Stimulated activated CD4-positive, alpha-beta T cell treated with anti-CD3 and anti-CD28 coated beads, Interleukin-4, amount 100 ng/mL, for 24 hours (primary cell): ENCODE measurements at regions not wholly inside any gene's neighbourhood (a gene's known extent, or its start where the extent isn't known, plus 50 kb on each side); places are given as distances from the start of the nearest gene placed in this dataset.
"Not testable (repeated sequence)": the region's sequence is repeated elsewhere in the genome, so short reads cannot be mapped to it uniquely, and the experiment has no call there.

Source experiments
- DNase-seq: peaks from one replicate; pipeline ENCODE4 v3.0.0-alpha.2; 2020

DNA sequence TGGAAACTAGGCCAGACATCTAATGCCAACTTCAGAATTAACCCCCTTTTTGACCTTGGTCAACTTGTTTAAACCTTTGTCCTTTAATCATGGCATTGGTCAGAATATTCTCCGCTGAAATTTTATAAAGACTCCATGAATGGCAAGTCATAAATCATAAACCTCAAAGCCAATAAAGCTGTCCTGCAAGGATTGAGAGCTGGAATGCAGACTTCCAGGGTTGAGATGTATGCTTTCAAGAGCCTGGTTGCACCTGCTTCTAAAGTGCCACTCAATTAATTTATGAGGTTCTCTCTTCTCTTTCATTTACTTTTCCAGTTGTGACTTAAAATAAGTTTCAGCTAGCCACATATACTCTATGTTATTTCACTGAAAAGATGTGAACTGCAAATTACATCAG, 136.2 kb upstream of the HCCS start:
- DNase-seq, result no peak

DNA sequence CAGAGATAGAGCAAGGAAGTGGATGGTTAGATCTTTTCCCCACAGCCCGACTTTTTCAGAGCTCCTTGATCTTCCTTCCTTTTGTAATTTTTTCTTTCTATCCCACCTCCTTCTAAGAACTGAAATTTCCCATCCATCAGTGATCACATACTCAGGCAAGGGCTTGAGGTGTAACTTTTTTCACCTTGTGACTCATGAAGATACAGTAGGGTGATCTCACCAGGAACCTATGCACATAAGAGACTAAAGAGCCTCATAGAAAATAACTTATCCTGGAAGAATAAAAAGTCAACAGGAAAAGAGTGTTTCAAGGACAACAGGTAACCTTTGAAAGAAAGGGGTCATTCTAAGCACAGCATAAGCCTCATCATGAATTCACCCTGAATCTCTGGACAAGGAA, 131.2 kb upstream of the HCCS start:
- DNase-seq, result no peak

DNA sequence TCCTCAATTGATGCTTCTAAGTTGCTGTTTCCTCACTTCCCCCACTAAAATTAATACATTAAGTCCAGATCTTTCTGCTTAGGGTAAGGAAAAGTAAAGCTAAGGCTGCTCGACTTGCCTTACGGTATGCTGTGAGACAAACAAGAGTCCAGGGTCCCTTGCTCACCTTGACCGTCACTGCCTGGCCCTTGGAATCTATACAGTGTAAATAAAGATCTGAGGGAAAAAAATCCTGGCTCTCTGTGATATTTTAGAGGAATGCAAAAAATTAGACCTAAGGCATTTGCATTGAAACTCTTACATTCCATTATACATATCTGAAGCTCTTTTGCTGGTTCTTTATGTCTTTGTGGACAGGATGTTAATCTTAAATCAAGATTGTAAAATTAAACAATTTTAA, 129.6 kb upstream of the HCCS start:
- no peak for DNase-seq

DNA sequence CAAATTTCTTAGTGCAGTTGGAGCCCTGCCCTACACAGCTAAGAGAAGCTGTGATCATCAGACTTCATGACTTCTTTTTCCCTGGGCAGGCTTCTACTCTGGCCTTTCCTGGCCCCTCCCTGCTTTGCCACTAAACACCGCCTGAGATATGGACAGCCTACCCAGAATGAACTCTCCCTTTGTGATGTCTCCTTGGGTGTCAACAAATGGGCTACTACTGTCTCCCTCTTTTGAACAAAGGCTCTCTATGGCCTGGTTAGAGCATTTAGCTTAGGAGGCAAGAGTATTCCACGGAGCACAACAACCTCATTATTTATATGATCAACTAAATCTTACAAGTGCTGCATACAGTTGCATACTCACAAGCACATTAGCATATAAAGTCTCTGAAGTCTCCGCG, 127.6 kb upstream of the HCCS start:
- DNase-seq, result no peak

DNA sequence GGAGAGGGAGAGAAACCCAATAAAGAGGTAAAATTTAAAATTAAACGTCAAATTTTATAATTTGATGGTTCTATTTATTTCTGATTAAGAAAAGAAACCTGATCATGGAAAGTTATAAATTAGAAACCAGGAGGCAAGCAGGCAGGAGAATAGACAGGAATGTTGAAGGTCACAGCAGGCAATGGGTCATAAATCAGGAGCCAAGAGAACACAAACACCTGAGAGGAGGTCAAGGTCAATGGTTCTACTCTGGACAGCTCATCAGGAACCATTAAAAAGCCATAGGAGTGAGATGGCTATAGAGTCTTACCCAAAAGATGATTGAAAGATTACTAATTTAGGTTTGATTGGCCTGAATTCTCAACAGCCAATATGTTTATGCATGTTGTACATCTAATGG, 126.9 kb upstream of the HCCS start:
- no peak for DNase-seq

DNA sequence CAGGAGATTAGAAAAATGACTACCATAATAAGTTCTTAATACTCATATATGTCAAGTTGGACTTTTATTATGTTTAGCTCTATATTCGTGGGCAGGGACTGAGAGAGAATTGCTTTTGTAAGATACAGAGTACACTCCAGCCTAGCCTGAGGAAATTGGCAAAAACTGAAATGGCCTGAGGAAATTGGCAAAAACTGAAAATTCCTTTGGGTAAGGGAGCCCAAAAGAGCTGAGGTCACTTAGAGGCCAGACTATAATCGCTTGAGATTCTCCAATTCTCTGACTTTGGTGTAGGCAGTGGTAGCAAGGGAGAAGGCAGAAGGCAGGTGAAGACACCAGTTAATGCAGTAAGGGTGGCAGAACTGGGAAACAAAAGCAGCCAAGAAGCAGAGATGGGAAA, 124.5 kb upstream of the HCCS start:
- DNase-seq, result no peak

DNA sequence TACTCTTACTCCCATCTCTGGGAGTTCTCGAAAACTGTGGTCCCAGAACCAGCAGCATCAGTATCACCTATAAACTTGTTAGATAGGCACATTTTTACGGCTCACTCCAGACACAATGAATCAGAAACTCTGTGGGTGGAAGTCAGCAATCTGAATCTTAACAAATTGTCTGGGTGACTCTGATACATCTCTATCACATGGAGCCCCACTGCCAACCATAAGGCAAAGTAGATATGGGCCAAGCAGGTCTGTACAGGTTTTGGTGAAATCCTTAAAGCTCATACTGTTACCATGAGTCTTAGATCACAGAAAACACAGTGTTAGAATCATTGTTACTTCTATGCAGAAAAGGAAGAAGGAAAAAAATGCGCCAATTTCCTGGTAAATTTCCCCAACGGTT, 122.5 kb upstream of the HCCS start:
- DNase-seq, result no peak

DNA sequence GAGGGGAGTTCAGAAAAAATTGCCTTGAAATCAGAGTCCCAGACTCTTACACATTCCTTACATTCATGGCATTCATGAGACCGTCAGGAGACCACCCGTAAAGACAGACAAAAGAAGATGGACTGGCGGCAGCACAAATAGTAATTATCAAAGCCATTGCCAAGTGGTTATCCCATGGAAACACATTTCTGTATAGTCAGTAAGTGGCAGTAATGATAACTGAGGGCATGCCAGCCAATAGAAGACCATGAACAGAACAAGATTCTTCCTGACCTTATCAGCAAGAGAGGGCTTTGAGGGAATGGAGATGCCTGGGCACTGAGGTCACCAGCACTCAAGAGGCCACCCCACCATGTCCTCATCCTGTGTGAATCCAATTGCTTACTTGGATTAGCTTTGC, 121.7 kb upstream of the HCCS start:
- DNase-seq, result no peak

DNA sequence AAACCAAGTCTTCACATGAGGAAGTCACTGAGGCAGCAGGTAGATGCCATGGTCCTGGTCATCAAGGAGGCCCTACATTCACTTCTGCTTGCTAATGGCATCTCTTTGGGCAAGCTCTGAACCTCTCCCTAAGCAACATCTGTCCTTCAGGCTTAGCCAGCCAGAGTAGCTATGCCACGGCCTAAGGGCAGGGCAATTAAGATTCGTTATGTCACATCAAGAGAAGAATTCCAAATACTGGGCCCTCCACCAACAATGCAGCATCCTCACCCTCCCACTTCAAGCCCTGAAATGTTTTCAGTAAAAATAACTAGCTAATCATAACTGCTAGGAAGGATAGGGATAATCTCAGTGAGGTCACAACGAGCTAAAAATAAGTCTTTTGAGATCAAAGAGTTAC, 120.7 kb upstream of the HCCS start:
- DNase-seq, result no peak

DNA sequence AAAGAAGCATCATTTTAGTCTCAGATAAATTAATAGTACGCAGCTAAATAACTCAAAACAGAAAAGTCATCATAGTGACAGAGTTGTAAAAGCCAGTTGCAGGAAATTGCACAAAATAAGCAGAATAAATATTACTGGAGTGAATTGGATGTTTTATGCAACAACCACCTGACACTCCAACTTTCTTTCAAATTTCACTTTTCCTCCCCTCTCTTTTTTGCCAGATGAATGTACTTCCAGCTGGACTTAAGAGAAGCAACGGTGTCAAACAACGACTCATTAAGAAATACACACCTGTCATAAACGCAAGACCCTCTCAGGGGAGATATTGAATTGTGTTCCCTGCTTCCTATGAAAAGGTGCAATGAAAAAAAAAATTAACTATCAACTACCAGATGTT, 120.2 kb upstream of the HCCS start:
- no peak for DNase-seq

DNA sequence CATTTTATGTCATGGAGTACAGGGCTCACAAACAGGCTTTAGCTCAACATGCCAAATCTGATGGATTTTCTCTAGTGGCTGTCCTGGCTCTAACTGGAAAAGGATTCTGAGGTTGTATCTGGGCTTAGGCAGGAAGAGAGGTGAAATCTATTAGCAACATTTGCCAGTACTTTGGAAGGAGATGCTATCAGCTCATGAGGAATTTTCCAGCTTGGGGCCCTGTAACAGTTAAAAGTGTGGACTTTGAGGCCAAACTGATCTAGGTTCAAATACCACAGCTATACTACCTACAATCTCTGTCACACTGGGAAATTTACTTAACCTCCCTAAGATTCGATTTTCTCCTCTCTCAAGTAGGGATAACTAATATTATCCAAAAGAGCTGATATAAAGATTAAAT, 119.0 kb upstream of the HCCS start:
- DNase-seq, result no peak

DNA sequence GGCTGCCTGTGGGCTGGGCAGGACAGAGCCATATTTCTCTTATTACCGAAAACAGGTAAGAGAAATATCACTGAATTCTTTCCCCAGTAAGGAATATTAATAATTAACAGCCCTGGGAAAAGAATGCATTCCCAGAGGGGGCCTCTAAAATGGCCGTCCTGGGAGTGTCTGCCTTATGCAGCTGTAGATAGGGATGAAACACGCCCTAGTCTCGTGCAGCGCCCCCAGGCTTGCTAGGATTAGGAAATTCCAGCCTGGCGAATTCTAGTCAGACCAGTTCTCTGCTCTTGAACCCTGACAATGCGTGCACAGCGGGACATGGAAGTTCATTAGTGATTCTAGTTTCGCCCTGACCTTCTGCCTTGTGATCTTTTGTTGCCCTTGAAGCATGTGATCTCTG, 104.1 kb upstream of the HCCS start:
- not testable (repeated sequence) for DNase-seq

DNA sequence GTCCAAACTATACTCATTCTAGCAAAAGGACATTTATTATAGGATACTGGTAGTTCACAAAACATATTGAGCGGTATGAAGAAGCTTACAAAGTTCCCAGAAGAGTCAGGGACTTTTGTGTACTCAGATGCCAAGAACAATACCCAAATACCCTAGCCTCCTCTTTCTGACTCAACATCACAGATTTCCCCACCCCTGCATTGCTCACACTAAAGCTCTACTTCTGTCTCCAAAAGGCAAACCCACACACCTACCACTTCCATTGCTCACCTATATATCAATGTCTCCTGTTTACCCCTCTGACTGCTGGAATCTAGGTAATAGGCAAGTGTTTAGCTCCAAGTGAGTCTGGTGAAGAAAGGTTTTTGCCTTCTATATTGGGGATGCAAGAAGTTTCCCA, 100.7 kb upstream of the HCCS start:
- DNase-seq, result no peak

DNA sequence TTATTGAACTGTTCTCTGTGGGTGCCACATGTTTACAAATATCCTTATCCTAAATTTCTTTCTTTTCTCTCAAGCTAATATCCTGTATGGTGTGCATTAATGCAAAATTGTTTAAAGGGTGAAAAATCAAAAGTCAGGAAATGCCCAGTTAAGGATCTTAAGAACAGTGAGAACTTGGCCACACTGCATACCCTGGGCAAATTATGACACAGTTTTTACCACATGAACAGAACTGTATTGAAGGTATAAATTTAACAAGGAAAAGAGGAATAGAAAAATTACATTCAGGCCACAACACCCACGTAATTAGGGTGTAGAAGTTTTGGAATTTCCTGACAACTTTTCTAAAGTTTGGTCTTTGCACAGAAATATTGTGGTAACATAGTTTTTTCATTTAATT, 94.4 kb upstream of the HCCS start:
- no peak for DNase-seq

DNA sequence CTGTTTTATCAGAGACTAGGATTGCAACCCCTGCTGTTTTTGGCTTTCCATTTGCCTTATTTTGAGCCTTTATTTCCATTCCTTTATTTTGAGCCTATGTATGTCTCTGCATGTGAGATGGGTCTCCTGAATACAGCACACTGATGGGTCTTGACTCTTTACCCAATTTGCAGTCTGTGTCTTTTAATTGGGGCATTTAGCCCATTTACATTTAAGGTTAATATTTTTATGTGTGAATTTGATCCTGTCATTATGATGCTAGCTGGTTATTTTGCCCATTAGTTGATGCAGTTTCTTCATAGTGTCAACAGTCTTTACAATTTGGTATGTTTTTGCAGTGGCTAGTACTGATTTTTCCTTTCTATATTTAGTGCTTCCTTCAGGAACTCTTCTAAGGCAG, 88.5 kb upstream of the HCCS start:
- DNase-seq, result not testable (repeated sequence)

DNA sequence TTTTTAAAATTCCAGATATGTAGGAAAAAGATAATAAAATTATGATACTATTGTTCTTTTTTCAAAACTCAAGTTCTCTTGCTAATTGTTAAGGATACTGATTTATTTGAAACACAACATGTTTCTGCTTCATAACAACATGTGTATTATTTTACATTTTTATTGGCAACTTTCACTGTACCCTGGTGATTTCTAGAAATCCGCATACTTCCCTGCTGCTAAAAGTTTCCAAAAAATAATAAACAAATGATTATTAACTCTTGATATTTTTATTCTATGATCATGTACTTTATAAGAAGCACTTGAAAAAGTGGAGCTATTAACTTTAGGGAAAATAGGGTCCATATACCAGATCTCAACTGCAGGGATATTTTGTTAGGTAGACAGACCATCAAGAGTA, 71.2 kb upstream of the HCCS start:
- DNase-seq, result no peak

DNA sequence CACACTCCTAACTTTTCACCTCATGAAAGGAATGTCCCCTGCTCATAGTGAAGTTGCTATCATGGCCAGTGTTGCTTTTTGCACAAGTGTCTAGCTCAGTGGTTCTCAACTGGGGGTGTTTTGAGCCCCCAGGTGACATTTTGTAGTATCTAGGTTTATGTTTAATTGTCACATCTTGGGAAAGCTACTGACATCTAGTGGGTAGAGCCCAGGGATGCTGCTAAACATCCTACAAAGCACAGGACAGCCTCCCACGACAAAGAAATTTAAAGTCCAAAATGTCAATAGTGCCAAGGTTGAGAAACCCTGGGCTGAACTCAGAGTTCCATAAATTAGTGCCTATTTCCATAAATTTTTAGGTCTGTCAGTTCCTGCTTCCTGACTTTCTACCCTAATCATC, 70.7 kb upstream of the HCCS start:
- DNase-seq, result no peak

DNA sequence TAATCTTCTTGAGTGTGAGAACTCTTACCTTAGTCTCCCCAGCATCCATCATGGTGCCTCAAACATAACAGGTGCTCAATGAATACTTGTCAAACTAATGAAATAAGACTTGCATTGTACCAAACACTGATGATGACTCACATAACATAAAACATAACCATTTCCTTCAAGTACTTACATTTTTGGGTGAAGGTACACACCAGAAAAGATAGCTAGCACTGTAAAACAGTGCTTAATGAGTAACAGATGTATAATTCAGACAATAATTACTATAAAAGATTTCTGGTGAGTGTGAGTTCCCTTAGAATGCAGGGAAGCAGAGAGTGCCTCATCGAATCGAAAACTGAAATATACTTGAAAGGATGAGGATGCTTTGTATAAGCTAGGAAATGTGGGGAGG, 70.1 kb upstream of the HCCS start:
- DNase-seq, result no peak

DNA sequence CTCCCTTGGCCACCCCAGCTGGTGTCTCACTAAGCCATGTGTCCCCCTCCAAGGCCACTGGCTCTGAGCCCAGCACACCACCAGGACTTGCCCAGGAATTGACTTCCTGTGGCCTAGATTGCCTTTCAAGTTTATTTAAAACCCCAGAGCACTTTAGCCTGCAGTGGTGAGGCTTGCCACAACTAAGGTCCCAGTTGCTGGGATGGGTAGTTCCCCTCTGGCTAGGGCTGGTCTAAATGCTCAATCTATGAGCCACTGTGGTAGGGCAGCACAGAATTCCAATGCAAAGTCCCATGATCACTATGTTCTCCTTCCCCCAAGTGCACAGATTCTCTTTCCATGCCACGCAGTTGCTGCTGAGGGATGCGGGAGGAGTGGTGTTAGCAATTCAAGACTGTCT, 61.1 kb upstream of the HCCS start:
- no peak for DNase-seq

DNA sequence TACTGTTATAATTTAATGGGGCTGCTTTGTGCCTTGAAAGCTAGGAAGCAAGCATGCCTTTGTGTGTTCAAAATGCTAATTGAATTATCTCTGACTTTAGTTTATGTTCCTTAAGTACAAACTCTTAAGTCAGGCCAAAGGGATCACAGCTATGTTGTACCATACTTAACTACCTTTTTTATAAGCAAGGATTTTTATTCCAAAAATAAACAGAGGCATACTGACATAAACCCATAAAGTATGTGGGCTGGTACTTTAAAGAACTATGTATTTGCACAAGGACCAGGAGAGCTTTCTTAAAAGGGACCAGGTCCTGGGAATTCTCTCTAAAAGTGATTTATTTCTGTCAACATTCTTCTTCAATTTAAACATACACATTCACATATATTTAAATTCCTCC, 57.8 kb upstream of the HCCS start:
- no peak for DNase-seq

DNA sequence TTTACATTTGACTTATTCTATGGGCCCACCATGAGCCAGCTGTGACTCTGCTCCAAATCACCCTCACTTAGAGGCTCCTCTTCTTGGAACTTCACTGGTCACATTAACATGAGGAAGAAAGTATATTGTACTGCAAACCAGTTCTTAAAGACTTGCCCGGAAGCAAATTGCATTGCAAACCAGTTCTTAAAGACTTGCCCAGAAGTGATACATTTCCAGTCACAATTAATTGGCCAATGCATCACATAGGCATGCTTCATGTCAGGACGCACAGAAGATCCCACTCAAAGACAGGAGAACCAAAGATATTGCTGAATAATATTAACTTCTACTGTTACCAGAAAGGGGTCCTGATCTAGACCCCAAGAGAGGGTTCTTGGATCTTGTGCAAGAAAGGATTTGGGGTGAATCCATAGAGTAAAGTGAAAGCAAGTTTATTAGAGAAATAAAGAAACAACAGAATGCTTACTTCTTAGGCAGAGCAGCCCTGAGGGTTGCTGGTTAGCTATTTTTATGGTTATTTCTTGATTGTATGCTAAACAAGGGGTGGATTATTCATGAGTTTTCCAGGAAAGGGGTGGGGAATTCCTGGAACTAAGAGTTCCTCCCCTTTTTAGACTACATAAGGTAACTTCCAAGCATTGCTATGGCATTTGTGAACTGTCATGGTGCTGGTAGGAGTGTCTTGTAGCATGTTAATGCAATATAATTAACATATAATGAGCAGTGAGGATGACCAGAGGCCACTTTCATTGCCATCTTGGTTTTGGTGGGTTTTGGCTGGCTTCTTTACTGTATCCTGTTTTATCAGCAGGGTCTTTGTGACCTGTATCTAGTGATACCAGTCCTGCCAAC, 54.6 kb upstream of the HCCS start:
- no peak for DNase-seq

DNA sequence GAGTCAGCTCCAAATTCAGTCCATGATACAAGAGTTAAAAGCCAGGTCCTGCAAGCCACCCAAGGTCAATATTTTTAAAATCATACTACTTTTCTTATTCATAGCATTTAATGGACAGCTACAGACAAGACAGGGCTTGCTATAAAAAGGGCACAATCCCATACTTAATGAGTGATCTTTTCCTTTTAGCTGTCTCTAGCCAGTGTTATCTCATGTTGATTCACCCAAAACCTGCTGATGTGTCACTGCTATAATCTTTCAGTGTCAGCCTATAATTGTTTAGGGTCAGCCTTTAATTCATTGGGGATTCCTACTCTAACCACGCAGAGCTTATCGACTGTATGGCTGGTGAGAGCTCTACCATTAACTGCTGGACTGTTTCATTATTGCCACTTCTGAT, 51.2 kb upstream of the HCCS start:
- DNase-seq, result no peak
